T1000 (cell line): ENCODE measurements at regions not wholly inside any gene's neighbourhood (a gene's known extent, or its start where the extent isn't known, plus 50 kb on each side); places are given as distances from the start of the nearest gene placed in this dataset.
"Not testable (repeated sequence)": the region's sequence is repeated elsewhere in the genome, so short reads cannot be mapped to it uniquely, and the experiment has no call there.

ENCODE experiments used
- DNase-seq: peaks from one replicate; lab custom pipeline; 2025; ENCODE audit warnings: mixed read lengths; lab: John Stamatoyannopoulos, UW

GRCh38 chr1:72530646-72531045 is 248.3 kb upstream of the NEGR1 start:
- DNase-seq: no peak

- no peak for DNase-seq
Measured at GRCh38 chr1:72526926-72527325, 244.6 kb upstream of the NEGR1 start.

- no peak for DNase-seq
Measured at GRCh38 chr1:72524021-72524420, 241.7 kb upstream of the NEGR1 start.

GRCh38 chr1:72521659-72522058 is 239.3 kb upstream of the NEGR1 start:
- no peak for DNase-seq

GRCh38 chr1:72516826-72517225 is 234.5 kb upstream of the NEGR1 start:
- no peak for DNase-seq

- no peak for DNase-seq
Measured at GRCh38 chr1:72516264-72516663, 233.9 kb upstream of the NEGR1 start.

GRCh38 chr1:72498371-72498770 is 216.0 kb upstream of the NEGR1 start:
- DNase-seq: no peak

GRCh38 chr1:72489801-72490200 is 207.5 kb upstream of the NEGR1 start:
- DNase-seq: no peak

- DNase-seq: no peak
Measured at GRCh38 chr1:72485801-72486200, 203.5 kb upstream of the NEGR1 start.

GRCh38 chr1:72483846-72484357 is 201.6 kb upstream of the NEGR1 start:
- DNase-seq: no peak

GRCh38 chr1:72482736-72483413 is 200.5 kb upstream of the NEGR1 start:
- DNase-seq: no peak

- no peak for DNase-seq
Measured at GRCh38 chr1:72481420-72481970, 199.2 kb upstream of the NEGR1 start.

GRCh38 chr1:72466376-72466775 is 184.0 kb upstream of the NEGR1 start:
- no peak for DNase-seq

GRCh38 chr1:72462186-72462905 is 180.0 kb upstream of the NEGR1 start:
- no peak for DNase-seq

- DNase-seq: no peak
Measured at GRCh38 chr1:72442262-72442661, 159.9 kb upstream of the NEGR1 start.

- DNase-seq: no peak
Measured at GRCh38 chr1:72439036-72439435, 156.7 kb upstream of the NEGR1 start.

GRCh38 chr1:72438270-72438669 is 155.9 kb upstream of the NEGR1 start:
- DNase-seq: no peak

GRCh38 chr1:72435025-72435424 is 152.7 kb upstream of the NEGR1 start:
- no peak for DNase-seq

- DNase-seq: no peak
Measured at GRCh38 chr1:72434070-72434469, 151.7 kb upstream of the NEGR1 start.

- DNase-seq: no peak
Measured at GRCh38 chr1:72433591-72433990, 151.3 kb upstream of the NEGR1 start.

- no peak for DNase-seq
Measured at GRCh38 chr1:72432645-72433267, 150.4 kb upstream of the NEGR1 start.

- DNase-seq: no peak
Measured at GRCh38 chr1:72431810-72432209, 149.5 kb upstream of the NEGR1 start.

GRCh38 chr1:72428276-72428675 is 145.9 kb upstream of the NEGR1 start:
- not testable (repeated sequence) for DNase-seq
